DMS 273 (cell line): ENCODE measurements at regions not wholly inside any gene's neighbourhood (a gene's known extent, or its start where the extent isn't known, plus 50 kb on each side); places are given as distances from the start of the nearest gene placed in this dataset.
A peak's percentile ranks its signal among the peaks of the same experiment; 100 is the strongest.

ENCODE experiments used
- DNase-seq: peaks from one replicate; lab custom pipeline; 2025; ENCODE audit not compliant: unreplicated experiment; lab: John Stamatoyannopoulos, UW

DNA sequence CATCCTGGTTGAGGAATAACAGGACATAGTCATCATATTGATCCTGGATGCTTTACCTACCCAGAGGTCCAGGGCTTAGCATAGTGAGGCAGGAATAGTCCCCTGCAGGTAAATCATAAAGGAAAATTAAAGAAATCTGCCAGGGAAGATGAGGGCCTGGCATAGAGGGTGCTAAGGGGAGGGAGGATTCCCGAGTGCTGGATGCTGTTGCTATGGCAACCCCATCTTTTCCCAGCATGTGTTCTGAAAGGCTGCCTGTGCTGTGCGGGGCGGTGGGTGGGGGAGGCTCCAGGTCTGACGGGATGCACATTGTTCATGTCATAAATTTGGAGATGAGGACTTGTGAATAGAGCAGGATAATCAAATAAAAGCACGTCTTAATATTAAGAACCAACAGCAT is 212.6 kb upstream of the PCSK2 start:
- peak; percentile 37 for DNase-seq

DNA sequence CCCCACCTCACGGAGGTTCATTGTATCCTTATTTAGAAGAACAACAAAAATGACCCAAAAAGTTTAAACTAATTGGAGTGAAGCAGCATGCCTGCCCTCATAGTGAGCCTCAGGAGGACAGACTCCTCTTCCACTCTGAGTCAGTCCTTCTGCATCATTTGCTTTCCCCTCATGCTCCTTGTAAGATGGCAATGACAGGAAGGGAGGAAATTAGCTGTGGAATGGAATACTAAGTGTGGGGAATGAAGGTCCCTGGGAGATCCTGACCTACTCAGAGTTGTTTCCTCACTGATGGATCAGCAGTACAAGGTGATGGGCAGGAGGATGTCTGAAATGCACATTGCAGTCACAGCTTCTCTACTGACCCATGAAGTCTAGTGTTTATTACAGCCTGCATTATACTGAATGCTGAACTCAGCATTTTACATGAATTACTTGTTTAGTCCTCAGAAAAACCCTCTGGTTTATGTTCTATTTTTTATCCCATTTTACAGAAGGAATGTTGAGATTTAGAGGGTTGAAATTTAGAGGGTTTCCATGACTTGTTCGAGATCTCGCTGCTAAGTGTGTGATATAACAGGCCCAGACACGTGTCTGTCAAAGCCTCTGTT is 212.0 kb upstream of the PCSK2 start:
- no peak for DNase-seq

DNA sequence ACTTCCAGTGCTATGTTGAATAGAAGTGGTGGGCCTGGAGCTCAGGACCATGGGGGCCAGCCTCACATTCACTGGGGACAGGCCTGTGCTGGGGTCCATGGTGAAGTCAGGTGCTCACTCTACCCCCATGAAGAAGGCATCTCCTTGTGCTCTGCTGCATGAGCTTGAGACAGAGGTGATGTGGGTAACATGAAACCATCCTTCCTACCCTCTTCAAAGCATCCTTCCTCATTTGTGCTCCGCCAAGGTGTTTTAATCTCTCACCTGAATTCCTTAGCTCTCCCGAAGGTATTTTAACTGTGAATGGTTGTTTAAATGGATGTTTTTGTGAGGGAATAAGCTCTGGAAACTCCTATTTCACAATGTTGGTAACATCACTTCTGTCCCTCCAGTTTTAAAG is 209.6 kb upstream of the PCSK2 start:
- DNase-seq, result no peak

DNA sequence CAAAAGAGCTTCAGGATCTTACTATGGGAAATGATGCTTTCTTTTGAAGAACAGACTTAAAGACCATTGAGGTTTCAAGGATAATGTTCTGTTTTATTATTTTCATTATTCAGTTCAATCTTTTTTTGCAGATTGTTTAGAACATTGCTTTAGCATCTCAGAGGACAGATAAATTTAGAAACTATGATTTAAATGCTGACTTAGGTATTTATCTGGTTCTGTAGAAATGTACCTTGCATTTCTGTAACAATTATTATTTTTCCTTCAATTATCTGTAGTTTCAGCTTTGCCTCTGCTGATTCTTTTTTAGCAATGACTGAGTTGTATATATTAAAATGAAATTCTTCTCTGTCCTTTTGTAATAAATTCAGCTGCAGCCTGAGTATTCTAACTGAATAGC is 205.4 kb upstream of the PCSK2 start:
- DNase-seq, result no peak

DNA sequence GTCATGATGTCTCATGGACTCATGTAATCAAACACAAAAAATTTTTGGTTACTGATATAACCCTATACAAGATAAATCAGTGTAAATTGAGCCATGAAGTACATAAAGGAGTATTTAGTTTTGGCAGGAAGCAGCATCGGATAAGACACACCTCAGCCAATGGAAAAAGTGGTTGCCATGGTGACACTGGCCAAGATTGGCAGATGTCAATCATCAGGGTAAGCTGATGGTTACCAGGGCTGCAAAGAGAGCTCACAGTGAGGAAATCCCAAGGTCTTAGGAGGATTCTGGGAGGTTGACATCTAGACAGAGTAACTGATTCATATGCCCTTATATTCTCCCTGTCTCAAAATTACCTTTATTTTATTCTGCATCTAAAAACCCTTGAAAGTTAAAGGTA is 203.8 kb upstream of the PCSK2 start:
- DNase-seq, result no peak

DNA sequence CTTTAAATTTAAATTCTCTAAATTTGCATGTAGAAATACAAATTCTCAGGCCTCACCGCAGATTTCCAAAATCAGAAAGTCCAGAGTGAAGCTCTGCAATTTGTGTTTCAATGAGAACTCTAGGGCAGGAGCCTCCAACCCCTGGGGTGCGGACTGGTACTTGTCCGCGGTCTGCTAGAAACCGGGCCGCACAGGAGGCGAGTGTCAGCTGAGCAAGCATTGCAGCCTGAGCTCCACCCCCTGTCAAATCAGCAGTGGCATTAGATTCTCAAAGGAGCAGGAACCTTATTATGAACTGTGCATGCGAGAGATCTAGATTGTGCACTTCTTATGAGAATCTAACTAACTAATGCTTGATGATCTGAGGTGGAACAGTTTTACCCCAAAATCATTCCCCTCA is 203.0 kb upstream of the PCSK2 start:
- DNase-seq, result no peak

DNA sequence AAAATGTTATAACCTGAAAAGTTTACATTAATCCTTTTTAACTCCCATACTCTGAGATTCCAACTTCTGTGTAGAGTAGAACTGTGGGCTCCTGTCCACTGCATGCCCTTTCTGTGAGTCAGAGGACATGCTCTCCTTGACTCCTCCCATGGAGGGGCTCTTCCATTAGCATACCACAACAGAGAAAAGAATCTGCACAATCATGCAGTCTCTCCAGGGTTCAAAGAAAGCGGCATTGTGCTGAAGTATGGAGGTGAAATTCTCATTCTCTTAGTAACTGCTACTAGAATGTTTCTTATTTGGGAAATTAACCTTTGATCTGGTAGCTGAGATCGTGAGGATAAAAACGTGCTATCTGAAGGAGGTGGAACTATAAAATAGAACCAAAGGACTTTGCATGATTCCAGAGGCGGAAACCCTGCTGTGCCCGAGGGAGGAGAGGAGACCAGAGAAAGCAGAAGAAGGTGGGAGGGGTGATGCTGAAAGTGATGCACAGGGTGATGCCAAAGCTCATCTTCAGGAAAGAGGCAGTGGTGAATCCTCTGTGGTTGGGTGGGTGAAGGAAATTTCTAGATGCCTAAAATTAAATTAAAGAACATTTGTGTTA is 202.2 kb upstream of the PCSK2 start:
- DNase-seq, result no peak

DNA sequence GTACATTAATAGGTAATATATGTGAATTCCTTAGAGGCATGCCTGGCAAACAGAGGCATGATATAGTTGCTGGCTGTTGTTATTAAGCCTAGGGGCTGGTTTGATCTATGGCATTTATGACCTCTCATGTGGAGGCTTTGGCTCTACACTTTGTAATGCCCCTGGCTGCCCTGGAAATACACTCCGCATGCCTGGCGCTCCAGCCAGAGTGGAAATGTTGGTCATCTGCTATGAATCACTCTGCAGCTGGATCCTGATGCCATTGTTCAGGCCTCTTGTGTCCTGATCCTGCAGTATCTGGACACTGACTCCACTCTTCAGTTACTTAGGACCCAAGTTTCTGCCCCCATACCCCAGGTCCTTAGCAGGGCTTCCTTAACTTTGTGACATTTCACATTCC is 200.5 kb upstream of the PCSK2 start:
- DNase-seq, result no peak

DNA sequence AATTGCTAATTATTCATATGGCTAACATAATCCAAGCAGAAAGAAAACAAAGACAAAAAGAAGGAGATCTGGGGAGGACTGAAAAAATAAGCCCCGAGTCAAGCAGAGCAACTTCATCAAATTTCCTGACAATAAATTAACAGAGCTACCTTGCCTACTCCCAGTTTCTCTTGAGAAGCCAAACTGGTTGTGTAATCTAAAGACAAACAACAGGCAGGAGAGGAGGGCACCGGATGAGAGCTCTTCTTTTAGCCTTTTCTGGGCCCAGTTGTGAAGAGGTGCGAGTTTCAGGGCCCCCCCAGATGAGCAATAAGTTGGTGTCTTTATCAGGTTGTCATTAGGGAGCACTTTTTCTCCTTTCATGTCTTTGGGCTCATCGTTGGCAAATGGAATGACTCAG is 197.1 kb upstream of the PCSK2 start:
- DNase-seq, result no peak

DNA sequence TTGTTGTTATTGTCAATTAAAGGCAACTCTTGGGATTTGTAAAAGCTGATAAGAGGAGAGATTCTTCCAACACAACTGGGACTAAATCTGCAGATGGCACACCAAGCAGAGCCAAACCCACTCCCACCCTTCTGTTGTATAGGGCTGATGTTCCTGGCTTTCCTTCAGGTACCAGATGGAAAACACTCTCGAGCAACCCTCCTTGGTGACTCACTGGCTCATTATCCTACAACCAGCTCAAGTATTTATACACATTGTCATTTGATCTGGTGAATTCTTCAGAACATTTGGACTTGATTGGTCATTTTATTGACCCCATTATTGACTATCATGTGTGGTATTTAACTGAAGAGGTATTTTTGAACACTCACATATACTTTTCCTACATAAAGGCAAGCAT is 190.3 kb upstream of the PCSK2 start:
- peak; percentile 94 for DNase-seq

DNA sequence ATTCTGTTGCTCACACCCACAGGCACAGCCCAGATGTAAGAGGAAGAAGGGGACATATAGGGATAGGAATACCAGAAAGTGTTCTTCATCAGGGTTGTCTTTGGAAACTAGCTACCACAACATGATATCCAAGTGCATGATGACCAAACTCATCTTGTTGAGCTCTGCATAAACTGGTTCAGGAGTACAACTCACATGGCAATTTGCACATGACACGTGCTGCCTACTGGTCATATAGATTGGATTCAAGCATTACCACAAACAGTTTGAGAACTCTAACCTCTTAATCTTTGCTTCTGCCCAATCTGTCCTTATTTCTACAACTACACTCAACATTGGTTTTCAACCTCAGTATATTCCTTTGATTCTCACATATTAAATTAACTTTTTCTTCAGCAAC is 184.7 kb upstream of the PCSK2 start:
- no peak for DNase-seq

DNA sequence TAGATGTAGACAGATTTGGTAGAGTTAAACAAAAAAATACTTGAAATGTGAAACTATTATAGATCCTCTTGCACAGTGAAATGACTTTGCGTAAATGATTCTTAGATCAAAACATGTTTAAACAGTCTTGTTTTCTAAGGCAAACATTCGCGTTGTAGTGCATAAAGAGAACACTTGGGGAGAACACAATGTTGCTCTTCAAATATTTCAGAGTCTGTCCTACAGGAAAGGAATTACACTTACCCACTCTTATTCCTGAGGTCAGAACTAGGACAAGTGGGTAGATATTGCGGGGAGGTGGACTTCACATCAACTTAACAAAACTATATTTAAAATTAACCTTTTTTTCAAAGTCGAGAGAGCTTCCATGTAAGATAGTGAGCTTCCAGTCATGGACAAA is 183.5 kb upstream of the PCSK2 start:
- DNase-seq, result no peak

DNA sequence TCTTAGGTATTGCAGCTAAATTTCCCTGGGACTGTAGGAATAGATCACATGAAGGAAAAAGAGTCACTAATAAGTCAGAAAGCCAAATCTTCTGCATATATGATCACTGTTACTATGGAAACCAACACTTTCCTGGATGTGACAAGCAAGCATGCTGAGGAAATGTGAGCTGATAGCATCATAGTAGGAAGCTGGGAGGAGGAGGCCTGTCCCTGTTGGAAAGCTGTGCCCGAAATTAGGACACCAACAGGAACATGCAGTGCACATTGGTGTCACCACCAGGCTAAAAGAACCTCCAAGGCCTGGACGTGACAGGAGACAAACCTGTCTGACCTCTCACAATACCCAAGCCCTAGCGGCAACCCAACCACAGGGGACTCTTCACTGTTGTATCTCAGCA is 181.9 kb upstream of the PCSK2 start:
- DNase-seq, result no peak

DNA sequence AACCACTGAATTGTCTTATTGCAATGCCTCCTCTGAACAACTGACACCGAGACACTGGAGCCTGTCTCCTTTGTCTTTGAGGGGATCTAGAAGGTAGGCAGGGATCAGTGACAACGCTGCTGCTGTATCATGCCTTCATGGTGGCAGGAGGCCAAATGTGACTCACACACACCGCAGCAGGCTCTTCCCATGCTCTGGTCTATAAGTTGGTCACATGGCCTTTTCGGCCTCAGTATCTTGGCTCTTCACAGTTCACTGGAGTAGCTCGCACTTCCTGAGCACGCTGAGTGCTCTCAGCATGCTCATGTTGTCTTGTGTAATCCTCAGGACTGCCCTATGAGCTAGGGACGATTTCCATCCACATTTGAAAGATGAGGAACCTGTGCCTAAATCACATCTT is 167.4 kb upstream of the PCSK2 start:
- DNase-seq, result peak; percentile 5

DNA sequence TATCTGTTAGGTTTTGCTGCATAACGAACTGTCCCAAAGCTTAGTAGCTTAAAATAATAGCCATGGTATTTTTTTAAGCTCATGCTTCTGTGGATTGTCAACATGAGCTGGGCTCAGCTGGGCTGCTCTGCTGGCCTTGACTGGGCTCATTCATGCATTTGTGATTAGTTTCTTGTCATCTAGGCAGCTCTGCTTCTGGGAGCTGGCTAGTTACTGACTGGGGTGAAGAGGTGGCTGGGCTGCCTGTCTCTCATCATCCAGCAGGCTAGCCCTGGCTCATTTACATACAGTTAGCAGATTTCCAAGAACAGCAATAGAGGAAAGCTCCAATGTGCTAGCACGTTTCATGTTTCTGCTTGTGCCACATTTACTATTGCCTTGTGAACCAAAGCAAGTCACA is 165.1 kb upstream of the PCSK2 start:
- DNase-seq, result no peak

DNA sequence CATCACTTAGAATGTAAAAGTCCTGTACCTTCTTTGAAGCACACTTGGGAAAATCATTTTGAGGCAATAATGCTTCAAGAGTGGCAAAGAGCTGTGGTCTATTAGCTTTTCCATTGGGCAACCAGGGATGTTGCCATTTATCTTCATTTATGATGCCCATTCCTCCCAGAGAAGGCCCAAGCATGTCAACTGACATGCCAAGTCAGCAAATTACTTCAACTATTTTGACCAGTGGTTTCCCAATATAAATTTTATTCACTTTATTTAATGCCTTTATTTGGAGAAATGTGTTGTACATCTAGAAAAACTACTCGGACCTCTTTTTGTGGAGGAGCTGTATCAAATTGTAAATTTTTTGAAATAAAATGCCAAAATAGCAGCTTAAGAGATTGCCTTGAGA is 164.1 kb upstream of the PCSK2 start:
- no peak for DNase-seq

DNA sequence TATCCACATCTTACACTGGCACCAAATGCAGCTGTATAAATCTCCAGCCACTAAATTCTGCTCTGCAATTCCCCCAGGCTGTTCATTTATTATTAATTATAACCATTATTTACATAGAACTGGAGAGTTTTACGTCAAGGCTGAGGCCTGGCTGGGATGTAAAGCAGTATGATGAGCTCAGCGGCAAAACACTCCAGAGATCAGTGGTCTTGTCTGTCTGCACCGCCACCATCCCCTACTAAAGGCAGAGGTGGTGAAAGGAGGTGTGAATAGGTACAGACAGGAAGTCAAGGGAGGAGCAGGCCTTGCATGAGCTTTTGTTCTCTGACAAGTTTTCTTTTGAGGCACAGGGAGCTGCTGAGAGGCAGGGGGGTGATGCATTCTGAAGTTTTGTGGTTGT is 159.9 kb upstream of the PCSK2 start:
- DNase-seq, result no peak

DNA sequence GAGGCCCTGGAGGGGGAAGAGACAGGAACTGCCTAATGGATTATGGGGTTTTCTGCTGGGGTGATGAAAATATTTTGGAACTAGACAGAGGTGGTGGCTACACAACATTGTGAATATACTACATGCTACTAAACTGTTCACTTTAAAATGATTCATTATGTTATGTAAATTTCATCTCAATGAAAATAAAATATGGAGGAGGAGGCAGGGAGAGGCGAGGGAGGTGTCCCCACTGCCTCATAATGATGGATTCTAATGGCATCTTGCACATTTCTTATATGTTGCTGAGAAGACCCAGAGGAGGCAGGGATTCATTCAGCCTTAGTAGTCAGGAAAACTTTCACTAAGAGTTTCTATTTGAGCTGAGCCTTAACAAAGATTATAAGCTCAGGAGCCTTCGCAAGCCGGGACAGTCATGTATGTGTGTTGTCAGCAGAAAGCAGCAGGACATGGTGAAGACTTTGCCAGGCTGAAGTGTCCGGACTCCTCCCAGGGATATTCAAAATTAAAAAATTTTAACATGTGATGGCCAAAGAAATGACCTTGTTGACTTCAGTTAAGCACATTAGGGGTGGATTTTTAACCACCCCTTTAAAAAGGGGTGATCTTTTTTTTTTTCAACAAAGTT is 158.6 kb upstream of the PCSK2 start:
- no peak for DNase-seq

DNA sequence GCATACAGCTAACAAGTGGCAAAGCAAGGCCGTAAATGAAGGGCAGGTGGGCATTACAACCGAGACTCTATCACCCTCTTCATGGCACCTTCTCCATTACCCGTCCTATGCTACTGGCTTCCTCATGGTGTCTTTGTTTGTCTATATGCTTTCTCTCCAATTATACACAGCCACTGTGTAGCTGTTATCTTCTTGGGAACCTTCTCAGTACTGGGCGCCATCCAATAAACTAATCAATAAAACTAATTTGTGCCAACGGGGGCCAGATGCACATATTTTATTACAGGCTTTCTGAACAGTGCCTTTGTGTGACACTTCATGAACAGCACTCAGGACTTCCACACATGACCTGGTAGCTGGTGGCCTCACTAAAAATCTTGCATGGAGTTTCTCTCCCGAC is 149.8 kb upstream of the PCSK2 start:
- DNase-seq, result no peak

DNA sequence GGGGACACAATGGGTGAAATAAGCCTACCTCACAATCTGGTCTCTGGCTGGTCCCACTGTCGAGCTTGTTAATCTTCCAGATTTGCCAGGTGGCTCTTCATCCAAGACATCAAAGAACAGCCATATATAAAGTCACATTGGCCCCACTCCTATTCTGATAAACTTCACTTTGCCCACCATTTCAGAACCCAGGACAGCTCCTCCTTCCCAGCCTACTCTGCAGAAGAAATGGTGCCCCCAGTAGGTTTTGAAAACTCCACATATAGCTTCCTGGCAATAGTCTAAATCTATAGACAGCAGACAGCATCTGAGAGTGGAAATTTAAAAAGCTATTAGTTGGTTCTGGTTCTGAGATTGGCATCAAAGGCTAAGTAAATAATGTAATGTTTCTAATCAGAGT is 143.1 kb upstream of the PCSK2 start:
- DNase-seq, result peak; percentile 3

DNA sequence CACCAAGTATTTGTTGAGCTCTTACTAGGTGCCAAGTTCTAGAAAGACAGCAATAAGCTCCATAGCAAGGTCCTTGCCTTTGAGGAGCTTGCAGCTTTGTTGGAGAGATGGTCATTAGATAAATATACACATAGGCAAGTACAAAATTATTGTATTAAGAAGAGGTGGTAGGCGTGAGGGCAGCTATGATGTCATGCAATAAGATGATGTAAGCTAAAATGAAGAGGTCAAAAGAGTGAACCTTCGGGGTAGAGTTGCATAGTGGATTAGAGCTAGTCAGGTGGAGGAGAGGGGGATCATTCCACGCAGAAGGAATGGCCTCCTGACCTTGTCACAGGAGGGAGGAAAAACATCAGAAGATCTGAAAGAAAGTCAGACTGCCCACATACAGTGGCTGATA is 141.9 kb upstream of the PCSK2 start:
- no peak for DNase-seq

DNA sequence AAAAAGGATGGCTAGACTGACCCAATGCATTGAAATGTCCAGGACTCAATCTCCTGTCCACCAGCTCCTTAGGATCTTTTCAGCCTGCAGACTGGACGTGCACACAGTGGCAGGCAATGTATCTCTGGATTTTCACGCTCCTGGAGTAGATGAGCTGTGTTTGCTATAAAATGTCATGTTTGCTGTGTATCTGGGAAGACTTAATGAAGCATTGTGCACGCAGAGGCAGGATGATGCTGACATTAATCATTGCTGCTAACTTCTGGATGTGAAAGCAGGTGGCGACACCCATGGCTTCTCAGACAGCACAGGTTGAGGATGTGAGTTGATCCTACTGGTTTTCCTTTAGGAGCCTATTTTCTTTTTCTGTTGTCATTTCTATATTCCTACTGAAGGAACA is 133.1 kb upstream of the PCSK2 start:
- DNase-seq, result no peak

DNA sequence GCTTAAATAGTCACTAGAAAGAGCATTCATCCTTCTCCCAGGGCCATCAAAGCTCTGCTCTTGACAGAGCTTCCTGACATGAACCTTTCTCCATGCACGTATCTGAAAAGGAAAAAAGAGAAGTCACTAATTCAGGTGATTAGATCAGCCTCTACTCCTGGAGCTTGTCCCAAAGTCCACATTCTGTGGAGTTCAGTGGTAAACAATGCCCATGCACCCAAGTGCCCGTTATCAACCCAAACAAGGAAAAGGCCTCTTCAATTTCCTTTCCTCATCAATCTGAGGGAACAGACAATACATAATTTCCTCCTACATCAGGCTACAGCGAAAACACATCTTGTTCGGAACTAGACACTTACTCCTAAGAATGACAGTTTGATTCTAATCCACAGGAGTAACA is 129.2 kb upstream of the PCSK2 start:
- no peak for DNase-seq
